Vagina (tissue), 2 donors: ENCODE measurements at regions not wholly inside any gene's neighbourhood (a gene's known extent, or its start where the extent isn't known, plus 50 kb on each side); places are given as distances from the start of the nearest gene placed in this dataset.

ENCODE experiments used
- DNase-seq, 2 donors: peaks; one replicate each; pipeline ENCODE4 v3.0.0-alpha.2; 2017; ENCODE audit errors: extremely low spot score in 2 of 2
- H3K27ac ChIP-seq: fragments of 200-600 bp; sonication (generic); one replicate; pipeline ENCODE4 v1.5.1; 2019
- H3K27me3 ChIP-seq: fragments of 200-600 bp; sonication (generic); one replicate; pipeline ENCODE4 v1.5.1; 2019
- H3K36me3 ChIP-seq, 2 donors: fragments of 200-600 bp; sonication (generic); one replicate each; pipeline ENCODE4 v1.5.1; 2017 to 2019
- H3K4me1 ChIP-seq: fragments of 200-600 bp; sonication (generic); one replicate; pipeline ENCODE4 v1.5.1; 2019
- H3K4me3 ChIP-seq, 2 donors: fragments of 200-600 bp; sonication (generic); 1 replicate in 1 of 2; 2 replicates in 1 of 2; pipeline ENCODE4 v1.5.1; 2016 to 2019
- H3K9me3 ChIP-seq: fragments of 200-600 bp; sonication (generic); one replicate; pipeline ENCODE4 v1.5.1; 2019
- POLR2A ChIP-seq, 2 donors: fragments of 450-650 bp; IDR thresholded peaks; one replicate each; pipeline ENCODE4 v1.6.1; 2017; ENCODE audit warnings: antibody characterized with exemption in 2 of 2, mild to moderate bottlenecking in 2 of 2, moderate library complexity in 2 of 2
- POLR2AphosphoS5 ChIP-seq, 2 donors: sonication (generic); formaldehyde crosslinking; IDR thresholded peaks; one replicate each; pipeline ENCODE4 v1.9.0; 2017; ENCODE audit warnings: antibody characterized with exemption in 2 of 2, mild to moderate bottlenecking in 2 of 2, low read depth in 1 of 2; ENCODE audit not compliant: insufficient read depth in 1 of 2
- intact Hi-C: fragments of 100-400 bp; cut with DNase I; formaldehyde crosslinking; loops from one replicate; pipeline ENCODE4 v1.15.1; 2023
- TF ChIP-seq, protein P1 (sequence below), 3 experiments: fragments of 450-650 bp in 2 of 3; fragments of 200-600 bp in 1 of 3; sonication (generic) in 1 of 3; IDR thresholded peaks; one replicate each; pipeline ENCODE4 v1.5.1; 2017 to 2019; ENCODE audit warnings: antibody characterized with exemption in 3 of 3, mild to moderate bottlenecking in 2 of 3, moderate library complexity in 2 of 3

DNA sequence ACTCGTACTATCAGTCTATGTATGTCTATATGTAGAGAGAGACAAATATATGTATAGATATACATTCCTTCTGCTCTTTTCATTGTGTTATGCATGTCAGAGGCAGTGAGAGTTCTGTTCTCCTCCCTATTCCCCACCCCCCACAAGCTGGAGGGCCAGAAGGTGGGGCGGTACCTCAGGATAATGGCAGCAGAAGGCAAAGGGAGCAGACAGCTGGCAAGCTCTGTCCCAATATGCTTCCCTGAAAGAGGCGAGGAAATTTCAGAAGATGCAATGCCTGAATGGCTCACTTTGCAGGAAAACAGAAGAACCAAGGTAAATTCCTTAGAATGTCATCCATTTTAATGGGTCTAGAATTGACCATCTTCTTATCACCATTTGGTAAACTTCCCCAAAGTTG is 114.4 kb downstream of the NAA11 start:
- TF ChIP-seq POLR2AphosphoS5 (IDR thresholded peaks at IDR 0.05; ENCODE audit: insufficient read depth in 1 of 2, low read depth in 1 of 2) (no peak), POLR2A (IDR thresholded peaks at IDR 0.05) (no peak)
- TF ChIP-seq, protein P1, sequence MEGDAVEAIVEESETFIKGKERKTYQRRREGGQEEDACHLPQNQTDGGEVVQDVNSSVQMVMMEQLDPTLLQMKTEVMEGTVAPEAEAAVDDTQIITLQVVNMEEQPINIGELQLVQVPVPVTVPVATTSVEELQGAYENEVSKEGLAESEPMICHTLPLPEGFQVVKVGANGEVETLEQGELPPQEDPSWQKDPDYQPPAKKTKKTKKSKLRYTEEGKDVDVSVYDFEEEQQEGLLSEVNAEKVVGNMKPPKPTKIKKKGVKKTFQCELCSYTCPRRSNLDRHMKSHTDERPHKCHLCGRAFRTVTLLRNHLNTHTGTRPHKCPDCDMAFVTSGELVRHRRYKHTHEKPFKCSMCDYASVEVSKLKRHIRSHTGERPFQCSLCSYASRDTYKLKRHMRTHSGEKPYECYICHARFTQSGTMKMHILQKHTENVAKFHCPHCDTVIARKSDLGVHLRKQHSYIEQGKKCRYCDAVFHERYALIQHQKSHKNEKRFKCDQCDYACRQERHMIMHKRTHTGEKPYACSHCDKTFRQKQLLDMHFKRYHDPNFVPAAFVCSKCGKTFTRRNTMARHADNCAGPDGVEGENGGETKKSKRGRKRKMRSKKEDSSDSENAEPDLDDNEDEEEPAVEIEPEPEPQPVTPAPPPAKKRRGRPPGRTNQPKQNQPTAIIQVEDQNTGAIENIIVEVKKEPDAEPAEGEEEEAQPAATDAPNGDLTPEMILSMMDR (IDR thresholded peaks at IDR 0.05), result no peak
- Histone ChIP-seq H3K27ac (no peak overlapping the region), H3K27me3 (no peaks in the 10 kb centered on the region), H3K4me3 (no peak overlapping the region), H3K9me3 (no peaks in the 10 kb centered on the region), H3K36me3 (no peaks in the 10 kb centered on the region), H3K4me1 (no peaks in the 10 kb centered on the region)
- intact Hi-C loops, result no loop called here
- no peak for DNase-seq

DNA sequence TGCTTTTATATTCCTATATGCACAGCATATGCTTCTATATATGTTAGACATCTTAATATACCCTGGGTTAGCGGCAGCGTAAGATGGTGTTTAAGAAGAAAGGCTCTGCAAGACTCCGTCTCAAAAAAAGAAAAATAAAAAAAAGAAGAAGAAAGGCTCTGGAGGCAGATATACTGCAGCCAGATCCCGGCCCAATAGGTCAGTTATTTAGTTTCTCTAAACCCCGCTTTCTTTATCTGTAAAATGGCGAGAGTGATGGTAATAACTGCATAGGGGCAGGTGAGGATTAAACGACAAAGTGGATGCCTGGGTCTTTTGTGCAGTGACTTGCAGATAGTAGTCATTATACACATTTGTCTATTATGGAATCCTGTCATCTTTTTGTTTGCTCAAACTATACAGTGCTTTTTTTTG is 115.2 kb downstream of the NAA11 start:
- H3K4me1 ChIP-seq, result no peaks in the 10 kb centered on the region
- DNase-seq, result no peak
- no peak overlapping the region for H3K27ac ChIP-seq
- no peaks in the 10 kb centered on the region for H3K36me3 ChIP-seq
- no peak overlapping the region for H3K4me3 ChIP-seq
- intact Hi-C loops, result no loop called here
- no peaks in the 10 kb centered on the region for H3K27me3 ChIP-seq
- no peaks in the 10 kb centered on the region for H3K9me3 ChIP-seq
- TF ChIP-seq, protein P1 (IDR thresholded peaks at IDR 0.05), result no peak
- TF ChIP-seq POLR2AphosphoS5 (IDR thresholded peaks at IDR 0.05; ENCODE audit: insufficient read depth in 1 of 2, low read depth in 1 of 2) (no peak), POLR2A (IDR thresholded peaks at IDR 0.05) (no peak)

DNA sequence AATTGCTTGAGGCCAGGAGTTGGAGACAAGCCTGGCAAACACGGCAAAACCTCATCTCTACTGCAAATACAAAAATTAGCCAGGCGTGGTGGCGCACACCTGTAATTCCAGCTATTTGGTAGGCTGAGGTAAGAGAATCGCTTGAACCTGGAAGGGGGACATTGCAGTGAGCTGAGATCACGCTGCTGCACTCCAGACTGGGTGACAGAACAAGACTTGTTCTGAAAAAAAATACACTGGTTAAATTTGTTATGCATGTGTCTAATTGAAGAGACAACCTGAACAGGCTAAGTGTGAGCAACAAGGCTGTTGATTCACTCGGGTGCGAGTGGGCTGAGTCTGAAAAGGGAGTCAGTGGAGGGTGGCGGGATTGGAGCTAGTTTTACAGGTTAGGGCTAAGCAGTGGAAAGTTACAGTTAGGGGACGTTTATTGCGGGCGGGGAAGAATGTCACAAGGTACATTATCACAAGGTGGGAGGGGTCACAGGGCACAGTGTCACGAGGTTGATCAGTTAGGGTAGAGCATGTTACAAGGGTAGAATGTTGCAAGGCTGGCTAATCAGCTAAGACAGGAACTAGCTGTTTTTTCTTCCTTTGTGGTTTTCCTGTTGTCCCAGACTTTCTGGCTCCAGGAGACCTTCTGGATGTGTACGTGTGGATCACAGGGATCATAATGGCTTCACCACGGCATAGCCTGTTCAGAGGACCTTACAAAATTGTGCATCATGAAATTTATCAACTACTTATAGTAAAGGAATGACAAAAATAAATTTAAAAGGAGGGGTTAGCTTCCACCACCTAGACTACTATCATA is 115.8 kb downstream of the NAA11 start:
- no peak for DNase-seq
- intact Hi-C loops, result no loop called here
- no peaks in the 10 kb centered on the region for H3K36me3 ChIP-seq
- no peaks in the 10 kb centered on the region for H3K4me1 ChIP-seq
- TF ChIP-seq POLR2A (IDR thresholded peaks at IDR 0.05) (no peak), POLR2AphosphoS5 (IDR thresholded peaks at IDR 0.05; ENCODE audit: insufficient read depth in 1 of 2, low read depth in 1 of 2) (no peak)
- TF ChIP-seq, protein P1 (IDR thresholded peaks at IDR 0.05), result no peak
- H3K27ac ChIP-seq, result no peak overlapping the region
- H3K9me3 ChIP-seq, result no peaks in the 10 kb centered on the region
- no peak overlapping the region for H3K4me3 ChIP-seq
- no peaks in the 10 kb centered on the region for H3K27me3 ChIP-seq

DNA sequence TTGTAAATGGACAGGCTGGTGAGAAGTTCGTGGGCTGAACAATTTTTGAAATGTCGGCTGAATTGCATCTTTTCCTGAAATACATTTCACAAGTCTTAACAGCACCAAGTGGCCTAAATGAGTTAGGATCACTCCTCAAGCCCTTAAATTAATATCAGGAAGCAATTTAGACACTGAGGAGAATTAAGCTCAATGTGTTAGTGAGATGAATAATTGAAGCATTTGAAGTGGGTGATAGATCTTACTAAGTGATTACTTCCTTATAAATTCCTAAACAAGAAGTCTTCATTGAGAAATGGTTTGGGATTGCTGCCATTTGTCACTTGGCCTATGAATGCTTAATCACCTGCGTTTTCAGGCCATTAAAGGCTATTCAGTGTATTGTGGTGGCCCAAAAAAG is 116.8 kb downstream of the NAA11 start:
- Histone ChIP-seq H3K4me3 (no peak overlapping the region), H3K4me1 (no peaks in the 10 kb centered on the region), H3K27me3 (no peaks in the 10 kb centered on the region), H3K9me3 (no peaks in the 10 kb centered on the region), H3K27ac (no peak overlapping the region), H3K36me3 (no peaks in the 10 kb centered on the region)
- intact Hi-C loops, result no loop called here
- no peak for DNase-seq
- no peak for TF ChIP-seq POLR2AphosphoS5 (IDR thresholded peaks at IDR 0.05; ENCODE audit: insufficient read depth in 1 of 2, low read depth in 1 of 2)
- TF ChIP-seq, protein P1 (IDR thresholded peaks at IDR 0.05), result no peak
- no peak for TF ChIP-seq POLR2A (IDR thresholded peaks at IDR 0.05)

DNA sequence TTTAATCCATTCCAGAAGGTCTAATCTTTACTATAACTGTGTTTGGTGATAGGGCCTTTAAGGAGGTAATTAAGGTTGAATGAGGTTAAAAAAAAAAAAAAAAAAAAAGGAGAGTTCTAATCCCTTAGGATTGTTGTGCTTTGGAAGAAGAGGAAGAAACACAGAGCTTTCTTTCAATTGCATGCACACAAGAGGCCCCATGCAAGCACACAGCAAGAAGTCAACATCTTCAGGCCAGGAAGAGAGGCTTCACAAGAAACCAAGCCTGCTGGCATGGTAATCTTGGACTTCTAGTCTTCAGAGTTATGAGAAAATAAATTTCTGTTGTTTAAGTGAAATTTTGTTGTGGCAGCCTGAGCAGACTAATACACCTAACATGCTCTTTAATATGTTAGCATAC is 118.6 kb downstream of the NAA11 start:
- H3K36me3 ChIP-seq, result no peaks in the 10 kb centered on the region
- H3K9me3 ChIP-seq, result no peaks in the 10 kb centered on the region
- no peak overlapping the region for H3K4me3 ChIP-seq
- DNase-seq, result no peak
- intact Hi-C loops, result no loop called here
- TF ChIP-seq, protein P1 (IDR thresholded peaks at IDR 0.05), result no peak
- TF ChIP-seq POLR2A (IDR thresholded peaks at IDR 0.05), result no peak
- TF ChIP-seq POLR2AphosphoS5 (IDR thresholded peaks at IDR 0.05; ENCODE audit: insufficient read depth in 1 of 2, low read depth in 1 of 2), result no peak
- no peak overlapping the region for H3K27ac ChIP-seq
- H3K27me3 ChIP-seq, result no peaks in the 10 kb centered on the region
- no peaks in the 10 kb centered on the region for H3K4me1 ChIP-seq
